Effector CD4-positive, alpha-beta T cell (primary cell): ENCODE measurements at regions not wholly inside any gene's neighbourhood (a gene's known extent, or its start where the extent isn't known, plus 50 kb on each side); places are given as distances from the start of the nearest gene placed in this dataset.
"Not testable (repeated sequence)": the region's sequence is repeated elsewhere in the genome, so short reads cannot be mapped to it uniquely, and the experiment has no call there.

Experiments
- DNase-seq: peaks from one replicate; pipeline ENCODE4 v3.0.0-alpha.2; 2020

DNA sequence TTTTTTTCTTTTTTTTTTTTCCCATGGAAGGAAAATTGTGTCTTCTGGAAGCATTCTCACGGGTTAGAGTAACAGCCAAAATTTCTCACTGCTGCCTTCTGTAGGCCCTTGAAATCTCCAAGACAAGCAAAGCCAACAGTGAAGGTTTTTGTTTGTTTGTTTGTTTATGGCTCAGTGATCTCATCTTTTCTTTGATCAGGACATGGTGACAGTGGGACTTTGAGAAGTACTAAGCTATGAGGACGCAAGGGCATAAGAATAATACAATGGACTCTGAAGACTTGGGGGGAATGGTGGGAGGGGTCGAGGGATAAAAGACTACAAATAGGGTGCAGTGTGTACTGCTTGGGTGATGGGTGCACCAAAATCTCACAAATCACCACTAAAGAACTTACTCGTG lies 419.4 kb downstream of the PTPRC start:
- no peak for DNase-seq

DNA sequence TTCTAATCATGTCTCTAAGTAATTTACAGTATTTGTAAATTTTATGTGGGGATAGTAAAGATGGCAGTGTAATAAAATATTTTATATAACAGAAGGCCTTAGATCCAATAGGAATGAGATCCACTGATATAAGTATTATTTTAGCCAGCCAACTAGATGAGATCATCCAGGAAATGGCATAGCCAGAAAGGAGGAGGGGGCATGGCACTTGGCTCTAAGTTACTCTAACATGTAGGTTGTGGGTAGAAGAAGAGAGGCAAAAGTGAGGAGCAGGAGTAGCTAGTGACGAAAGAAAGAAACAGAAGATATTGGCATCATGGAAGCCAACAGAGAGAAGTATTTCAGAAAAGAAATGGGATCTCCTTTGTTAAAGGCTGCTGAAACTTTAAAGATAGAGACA lies 426.1 kb downstream of the PTPRC start:
- no peak for DNase-seq

DNA sequence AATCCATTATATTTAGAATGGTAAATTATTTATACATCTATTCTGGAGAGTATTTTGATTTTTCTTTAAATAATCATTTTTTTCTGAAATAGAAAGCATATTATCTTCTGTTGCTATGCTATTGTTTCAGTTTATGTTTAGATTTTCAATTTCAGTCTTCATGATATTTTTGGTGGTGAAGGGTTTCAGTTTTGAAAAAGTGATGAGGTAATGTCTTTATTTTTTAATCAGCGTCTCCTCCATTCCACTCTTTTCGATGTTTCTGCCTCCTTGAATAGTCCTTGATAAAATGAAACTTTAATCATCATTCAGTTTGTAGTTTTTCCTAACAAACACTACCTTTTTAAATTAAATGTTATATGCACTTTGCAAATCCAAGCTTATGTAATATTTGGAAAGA lies 428.6 kb downstream of the PTPRC start:
- no peak for DNase-seq

DNA sequence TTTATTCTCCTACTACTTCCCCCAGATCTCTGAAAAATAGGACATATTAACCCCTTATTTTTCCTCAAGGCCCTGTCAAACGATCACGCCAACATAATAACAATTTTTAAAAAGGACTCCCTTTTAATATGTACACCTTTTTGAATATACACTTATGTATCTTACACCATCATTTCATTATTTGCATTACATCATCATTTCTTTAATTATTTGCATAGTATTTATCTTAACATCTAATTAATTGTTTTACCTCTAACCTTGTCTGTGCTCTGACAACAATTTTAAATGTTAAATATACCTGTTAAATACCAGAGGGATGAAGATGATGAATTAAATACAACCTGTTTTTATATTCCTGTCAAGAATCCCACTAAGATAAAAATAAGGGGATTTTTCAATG lies 432.2 kb downstream of the PTPRC start:
- DNase-seq = no peak

DNA sequence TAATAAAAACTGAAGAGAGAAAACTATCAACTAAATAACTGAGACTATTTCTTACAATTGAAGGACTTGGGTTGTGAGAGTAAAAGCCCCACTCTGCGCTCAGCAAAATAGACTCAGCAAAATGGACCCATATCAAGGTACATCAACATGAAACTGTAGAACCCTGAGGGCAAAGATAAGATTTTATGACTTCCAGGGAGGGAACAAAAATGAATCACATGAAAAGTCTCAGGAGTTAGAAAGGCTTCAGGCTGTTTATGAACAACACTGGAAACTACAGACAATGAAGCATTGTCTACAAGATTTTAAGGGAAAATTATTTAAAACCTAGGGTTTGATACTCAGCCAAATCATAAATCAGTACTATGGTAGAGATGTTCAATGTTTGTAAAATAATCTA lies 434.3 kb downstream of the PTPRC start:
- no peak for DNase-seq

DNA sequence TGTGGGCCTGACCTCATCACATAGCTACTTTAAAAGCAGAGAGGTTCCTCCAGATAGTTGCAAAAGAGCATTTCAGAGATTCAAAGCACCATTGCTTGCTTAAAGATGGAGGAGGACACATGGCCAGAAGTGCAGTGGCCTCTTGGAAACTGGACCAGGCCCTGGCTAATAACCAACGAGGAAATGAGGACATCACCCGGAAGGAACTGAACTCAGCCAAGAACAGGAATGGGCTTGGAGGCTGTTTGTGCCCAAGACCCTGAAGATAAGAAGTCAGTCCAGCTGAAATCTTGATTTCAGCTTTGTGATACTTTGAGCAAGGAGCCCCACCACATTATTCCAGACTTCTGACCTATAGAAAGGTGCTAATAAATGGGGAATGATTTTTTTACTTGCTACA lies 437.0 kb downstream of the PTPRC start:
- DNase-seq = no peak

DNA sequence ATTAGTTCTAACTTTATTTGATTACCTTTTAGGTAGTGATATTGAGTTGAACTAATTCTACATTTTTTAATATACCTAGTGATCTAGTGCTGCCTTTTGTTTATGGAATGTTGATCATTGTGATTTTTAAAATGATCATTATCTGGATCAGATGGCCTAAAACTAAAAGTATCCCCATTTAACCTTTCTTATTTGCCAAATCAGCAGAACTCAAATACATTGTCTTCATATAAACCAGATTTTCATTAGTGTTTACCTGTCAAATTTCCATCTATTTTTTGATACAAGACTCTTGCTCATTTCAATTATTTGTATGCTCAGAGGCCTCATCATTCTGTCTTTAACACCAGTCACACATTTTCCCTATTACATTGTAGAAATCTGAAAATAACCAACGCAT lies 441.2 kb downstream of the PTPRC start:
- no peak for DNase-seq

DNA sequence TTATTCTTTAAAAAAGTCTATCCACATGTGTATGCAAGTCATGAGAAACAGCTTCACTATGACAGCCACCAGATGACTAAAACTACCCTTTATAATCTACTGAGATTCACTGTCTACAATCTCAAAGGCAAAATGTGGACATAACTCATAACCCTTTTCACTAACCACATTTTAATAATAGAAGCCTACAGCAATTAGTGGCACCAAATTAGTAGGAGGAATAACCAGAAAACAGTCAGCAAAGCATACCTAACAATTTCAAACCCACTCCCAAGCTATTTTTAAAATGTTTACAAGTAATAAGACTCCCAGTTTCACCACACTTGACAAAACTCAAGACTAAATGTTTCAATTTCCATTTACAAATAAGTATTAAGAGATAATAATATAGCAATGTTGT lies 442.9 kb downstream of the PTPRC start:
- no peak for DNase-seq

DNA sequence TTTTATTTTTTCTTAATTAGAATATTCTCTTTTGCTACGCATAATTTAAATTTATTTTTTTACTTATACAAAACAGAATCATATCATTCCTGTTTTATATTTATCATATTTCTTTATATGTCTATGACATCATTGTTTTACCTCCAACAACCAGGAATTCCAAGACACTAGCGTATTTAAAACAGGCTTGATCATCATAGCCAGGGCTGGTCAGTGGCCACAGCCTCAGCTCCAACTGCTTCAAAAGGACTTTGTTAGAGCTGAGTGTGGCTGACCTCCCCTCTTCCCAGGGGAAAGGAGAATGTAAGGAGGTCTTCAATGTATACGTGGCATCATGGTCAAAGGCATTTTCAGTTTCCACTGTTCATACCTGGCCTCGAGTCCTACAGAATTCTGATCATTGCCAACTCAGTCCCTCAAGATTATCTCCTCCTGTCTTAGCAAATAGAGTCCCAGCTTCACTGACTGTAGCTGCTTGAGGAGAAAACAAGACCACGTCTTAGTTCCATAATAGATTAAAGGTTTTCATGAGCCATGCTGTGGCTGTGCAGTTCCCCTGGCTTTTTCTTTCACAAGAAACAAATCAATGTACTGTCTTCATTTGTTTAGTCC lies 444.0 kb downstream of the PTPRC start:
- DNase-seq = no peak

DNA sequence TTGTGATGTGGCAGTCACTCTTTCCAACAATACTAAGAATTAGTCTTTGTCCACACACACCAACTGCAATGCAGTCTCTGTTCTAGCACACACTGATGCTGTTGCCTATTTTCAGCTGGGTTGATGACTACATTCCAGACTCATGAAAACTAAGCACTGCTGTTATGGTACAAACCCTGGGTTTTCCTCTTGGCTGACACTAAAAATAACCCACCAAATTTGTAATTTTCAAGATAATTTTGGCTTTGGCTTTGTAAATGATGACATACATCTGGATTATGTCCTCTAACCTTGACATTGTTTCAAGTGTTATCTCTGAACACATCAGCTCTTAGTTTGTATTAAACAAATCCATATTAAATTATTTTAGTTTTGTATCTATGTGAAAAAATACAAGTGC lies 444.8 kb downstream of the PTPRC start:
- DNase-seq = no peak

DNA sequence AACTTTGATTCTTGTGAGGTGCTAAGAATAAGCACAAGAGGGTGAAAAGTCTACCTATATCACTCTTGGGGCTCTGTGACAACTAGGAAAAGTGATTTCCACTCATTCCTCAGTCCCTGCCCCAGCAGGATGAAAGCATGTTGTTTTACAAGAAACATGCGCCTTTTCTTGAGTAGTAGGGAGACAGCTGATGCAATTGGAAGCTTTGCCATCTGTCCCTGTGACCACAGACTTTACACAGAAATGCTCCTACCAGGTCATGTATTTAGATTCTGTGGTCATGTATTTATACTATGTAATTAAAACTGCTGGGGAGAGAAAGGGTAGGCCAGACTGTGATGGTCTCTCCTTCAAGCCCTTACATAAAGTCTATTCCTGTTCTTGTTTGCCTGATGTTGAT lies 445.5 kb downstream of the PTPRC start:
- no peak for DNase-seq

DNA sequence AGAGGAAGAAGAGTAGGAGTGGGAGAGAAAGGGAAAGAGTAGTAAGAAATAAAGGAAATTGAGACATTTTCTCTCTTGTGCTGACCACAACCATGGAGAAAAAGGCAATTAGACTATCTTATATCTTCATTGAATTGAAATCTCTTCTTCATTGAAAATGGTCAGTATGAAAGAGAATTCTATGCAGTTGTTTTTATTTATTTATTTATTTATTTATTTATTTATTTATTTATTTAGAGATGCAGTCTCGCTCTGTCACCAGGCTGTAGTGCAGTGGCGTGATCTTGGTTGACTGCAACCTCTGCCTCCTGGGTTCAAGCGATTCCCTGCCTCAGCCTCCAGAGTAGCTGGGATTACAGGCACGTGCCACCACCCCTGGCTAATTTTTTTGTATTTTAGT lies 447.1 kb downstream of the PTPRC start:
- DNase-seq = no peak

DNA sequence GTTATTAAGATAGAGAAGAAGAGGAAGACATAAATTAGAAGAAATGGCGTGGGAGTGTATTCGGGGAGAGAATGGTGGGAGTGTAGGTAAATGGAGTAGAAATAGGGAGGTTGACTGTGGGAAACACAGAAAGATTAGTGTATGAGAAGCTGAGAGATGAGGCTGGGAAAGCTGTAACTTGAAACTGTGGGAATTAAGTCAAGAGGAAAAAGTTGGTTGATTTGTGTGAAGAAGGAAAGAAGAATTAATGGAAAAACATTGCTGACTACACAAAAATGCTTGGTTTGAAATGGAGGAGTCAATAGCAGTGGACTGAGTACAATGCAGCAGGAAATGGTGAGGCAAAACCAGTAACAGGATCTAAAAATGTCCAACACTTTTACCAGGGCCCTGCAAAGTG lies 448.3 kb downstream of the PTPRC start:
- no peak for DNase-seq

DNA sequence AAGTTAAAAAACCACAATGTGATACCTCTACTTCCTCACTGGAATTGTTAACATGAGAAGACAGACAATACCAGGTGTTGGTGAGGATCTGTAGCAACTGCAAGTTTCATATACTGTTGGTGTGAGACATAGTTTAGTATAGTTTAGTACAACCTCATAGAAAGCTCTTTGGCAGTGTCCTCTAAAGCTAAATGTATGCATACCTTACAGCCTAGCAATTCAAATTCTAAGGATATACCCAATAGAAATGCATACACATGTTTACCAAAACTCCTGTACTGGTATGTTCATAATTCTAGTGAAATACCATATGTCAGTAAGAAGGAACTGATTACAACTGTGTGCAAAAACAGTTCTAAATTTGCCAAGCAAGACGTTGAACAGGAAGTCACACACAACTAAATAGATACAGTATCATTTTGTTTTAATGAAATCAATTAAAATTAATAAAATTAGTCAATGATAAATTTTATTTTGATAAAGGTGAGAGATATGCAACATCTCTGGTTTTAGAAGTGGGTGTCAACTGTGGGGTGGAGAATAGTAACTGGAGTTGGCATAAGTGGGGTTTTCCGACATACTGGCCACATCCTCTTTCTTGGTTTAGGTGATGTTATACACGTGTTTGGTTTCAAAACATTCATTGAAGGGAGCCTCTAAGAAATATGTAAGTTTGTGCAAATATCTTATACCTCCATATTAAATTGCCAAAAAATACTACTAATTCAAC lies 450.7 kb downstream of the PTPRC start:
- DNase-seq = peak; percentile 12

DNA sequence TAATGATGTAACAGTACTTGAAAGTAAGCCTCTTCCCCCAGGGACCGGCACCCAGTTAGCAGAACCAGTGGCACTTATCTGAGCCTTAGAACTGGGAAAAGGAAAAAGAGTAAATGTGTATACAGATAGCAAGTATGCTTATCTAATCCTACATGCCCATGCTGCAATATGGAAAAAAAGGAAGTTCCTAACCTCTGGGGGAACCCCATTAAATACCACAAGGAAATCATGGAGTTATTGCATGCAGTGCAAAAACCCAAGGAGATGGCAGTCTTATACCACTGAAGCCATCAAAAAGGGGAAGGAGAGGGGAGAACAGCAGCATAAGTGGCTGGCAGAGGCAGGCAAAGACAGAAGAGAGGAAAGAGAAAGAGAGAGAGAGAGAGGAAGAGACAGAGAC lies 456.8 kb downstream of the PTPRC start:
- not testable (repeated sequence) for DNase-seq

DNA sequence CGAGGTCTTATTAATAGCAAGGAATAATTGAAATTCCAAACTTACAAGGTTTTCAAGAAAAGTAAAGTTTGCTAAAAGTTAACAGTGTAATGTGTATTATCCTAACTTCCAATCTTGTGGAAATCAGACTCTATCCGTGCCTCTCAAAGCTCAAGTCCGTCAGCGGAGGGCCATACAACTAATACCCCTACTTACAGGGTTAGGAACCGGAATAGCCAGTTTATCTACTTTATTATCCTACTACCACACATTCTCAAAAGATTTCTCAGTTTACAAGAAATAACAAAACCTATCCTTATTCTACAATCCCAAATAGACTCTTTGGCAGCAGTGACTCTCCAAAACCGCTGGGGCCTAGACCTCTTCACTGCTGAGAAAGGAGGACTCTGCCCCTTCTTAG lies 457.8 kb downstream of the PTPRC start:
- DNase-seq = no peak

DNA sequence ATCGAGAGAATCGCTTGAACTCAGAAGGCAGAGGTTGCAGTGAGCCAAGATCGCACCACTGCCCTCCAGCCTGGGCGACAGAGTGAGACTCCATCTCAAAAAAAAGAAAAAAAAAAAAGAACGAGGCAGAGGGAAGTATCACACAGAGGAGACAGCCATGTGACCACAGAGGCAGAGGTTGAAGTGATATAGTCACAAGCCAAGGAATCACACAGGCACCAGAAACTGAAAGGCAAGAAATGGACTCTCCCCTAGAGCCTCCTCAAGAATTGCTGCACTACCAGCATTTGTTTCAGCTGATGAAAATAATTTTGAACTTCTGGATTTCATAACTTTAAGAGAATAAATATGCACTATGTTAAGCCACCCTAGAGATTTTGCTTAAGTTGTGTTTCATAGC lies 459.6 kb downstream of the PTPRC start:
- DNase-seq = no peak

DNA sequence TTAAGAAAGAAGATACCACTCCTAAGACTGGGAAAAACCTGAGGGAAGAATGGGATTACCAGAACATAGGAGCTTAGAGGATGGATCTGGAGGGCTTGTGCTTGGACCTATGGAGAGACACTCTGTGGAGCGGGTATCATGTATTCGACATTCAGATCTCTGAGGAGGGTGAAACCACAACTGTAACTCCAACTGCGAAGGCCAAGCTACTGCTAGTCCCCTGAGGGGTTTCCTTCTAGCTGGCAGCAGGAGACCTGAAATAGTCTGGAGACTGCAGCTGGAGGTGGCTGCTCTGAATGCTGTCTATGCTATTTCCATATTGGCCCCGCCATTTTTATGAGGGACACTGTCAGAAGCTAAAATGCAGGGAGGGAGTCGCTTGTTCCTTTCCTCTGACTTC lies 462.3 kb downstream of the PTPRC start:
- DNase-seq = no peak

DNA sequence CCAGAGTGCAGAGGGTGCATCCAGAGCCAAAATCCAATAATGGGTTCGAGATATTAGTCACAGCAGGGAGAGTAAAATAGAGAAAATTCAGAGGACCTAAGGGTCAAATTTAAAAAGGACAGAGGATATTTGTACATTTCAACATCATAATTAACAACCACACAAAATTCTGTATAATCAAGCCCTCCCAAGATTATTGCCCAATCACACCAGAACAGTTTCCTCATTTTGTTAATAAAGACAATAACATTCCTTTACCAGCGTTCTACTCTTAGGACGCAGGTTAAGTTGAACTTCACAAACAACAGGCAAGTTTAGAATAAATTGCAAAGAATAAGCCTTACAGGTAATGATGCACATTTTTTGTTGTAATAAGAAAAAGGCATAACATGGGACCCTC lies 462.8 kb downstream of the PTPRC start:
- DNase-seq = no peak

DNA sequence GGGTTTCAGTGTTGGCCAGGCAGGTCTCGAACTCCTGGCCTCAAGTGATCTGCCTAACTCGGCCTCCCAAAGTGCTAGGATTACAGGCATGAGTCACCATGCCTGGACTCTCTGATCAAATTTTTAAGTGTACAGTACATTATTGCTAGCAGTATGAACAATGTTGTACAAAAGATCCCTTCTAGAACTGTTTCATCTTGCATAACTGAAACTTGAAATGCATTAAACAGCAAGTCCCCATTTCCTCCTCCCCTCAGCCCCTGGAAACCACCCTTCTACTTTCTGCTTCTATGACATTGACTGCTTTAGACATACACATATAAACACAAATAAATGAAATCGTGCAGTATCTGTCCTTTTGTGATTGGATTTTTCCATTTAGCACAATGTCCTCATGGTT lies 463.4 kb downstream of the PTPRC start:
- DNase-seq = no peak

DNA sequence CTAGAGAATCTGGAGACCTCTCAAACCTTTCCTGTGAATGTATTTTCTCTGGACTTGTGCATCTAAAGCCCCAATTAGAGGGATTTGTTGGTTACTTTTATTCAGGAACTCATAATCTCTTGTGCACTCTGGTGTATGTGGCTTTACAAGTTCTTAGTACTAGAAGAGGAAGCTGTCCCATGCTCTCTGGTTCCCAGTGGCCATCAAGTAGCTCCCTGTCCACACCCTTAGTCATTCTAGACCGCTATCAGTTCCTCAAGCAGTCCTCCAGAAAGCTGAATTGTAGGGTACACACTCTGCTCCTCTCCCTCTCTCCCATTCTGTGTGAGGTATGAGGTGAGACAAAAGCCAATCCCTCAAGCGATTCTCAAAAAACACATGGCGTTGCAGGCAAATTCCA lies 470.3 kb downstream of the PTPRC start:
- DNase-seq = no peak

DNA sequence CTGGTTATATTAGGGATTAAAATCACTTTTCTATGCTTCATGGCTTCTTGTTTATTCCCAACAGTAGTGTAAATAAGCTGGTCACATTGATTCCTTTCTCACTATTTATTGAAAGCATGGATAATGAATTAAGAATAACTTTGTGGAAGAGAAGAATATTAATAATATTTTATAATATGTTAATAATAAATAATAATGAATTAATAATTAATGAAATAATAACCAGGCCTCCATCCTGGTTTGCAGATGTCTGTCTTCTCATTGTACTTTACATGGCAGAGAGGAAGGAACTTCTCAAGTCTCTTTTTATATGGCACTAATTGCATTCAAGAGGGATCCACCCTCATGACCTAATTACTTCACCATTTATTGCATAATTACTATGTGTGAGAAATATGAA lies 473.5 kb downstream of the PTPRC start:
- no peak for DNase-seq

DNA sequence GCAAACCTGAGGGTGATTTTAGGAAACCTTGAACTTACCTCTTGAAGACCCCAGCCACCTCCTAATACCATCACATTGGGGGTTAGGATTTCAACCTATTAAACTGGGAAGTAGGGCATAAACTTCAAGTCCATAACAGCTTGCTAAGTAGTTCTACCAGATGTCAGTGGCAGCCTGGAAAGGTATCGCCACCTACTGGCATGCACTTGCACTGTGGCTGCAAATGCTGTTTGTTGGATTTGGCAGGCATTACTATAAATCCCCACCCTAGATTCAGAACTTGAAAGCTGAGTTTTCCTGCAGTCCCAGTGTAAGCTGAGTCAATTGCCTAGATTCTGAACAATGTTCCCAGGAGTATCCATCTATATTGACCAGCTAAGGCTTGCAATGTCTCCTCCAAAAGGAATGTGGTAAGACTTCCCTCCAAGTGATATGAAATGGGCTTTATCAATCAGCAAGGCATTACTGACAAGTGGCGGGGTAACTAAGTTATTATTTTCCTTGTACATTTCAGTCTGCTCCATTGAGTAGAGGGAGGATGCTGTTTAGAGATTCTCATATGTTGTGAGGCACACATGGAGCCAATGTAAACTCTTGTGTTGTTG lies 474.5 kb downstream of the PTPRC start:
- peak; percentile 40 for DNase-seq

DNA sequence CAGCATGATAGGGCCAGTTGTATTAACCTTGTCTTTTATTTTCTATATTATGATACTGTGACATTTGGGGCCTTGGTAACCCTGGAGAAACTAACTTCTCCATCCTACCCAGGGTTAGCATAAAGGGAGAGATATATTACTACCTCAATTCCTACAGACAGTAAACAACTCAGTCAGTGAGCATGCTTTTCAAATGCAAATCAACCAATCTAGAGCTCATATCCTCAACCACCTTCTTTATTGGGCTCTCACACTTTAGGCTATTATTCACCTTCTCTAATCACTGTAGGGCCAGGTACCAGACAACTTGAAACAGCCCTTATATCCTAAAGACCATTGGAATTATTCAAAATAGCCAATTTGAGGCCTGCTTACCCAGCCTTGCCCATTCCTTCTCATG lies 477.6 kb downstream of the PTPRC start:
- no peak for DNase-seq

DNA sequence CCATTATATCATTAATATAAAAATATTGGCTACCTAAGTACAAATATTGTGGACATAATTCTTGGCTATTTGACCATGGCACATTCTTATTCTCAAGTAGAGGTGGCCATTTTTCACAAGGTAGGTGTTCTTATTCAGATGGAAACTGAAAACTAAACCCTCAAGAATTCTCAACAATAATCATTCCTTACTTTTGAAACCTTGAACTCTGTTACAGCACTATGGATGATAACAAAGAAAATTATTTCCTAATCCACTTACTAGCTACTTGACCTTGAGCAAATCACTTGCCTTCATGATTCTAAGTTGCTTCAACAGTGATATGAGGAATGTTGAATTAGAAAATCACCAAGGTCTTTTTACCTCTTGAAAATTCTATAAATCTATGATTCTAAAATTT lies 482.2 kb downstream of the PTPRC start:
- DNase-seq = no peak
